Thyroid gland (tissue), 4 donors: ENCODE measurements at regions not wholly inside any gene's neighbourhood (a gene's known extent, or its start where the extent isn't known, plus 50 kb on each side); places are given as distances from the start of the nearest gene placed in this dataset.

ENCODE experiments used
- CTCF ChIP-seq, 6 experiments: fragments of 200-600 bp in 3 of 6; fragments of 450-650 bp in 3 of 6; sonication (generic) in 3 of 6; IDR thresholded peaks; one replicate each; pipeline ENCODE4 v1.5.1; 2016 to 2019; ENCODE audit warnings: antibody characterized with exemption in 6 of 6, mild to moderate bottlenecking in 2 of 6, inconsistent platforms in 1 of 6, moderate library complexity in 1 of 6
- POLR2A ChIP-seq, 2 donors: fragments of 450-650 bp; IDR thresholded peaks; one replicate each; pipeline ENCODE4 v1.6.1; 2017; ENCODE audit warnings: antibody characterized with exemption in 2 of 2, mild to moderate bottlenecking in 2 of 2, moderate library complexity in 1 of 2

- TF ChIP-seq CTCF (IDR thresholded peaks at IDR 0.05) (no peak), POLR2A (IDR thresholded peaks at IDR 0.05) (no peak)
These were observed 90.7 kb downstream of the MAB21L3 start for GRCh38 chr1:116201911-116202310.
